H1 (cell line): ENCODE measurements at regions not wholly inside any gene's neighbourhood (a gene's known extent, or its start where the extent isn't known, plus 50 kb on each side); places are given as distances from the start of the nearest gene placed in this dataset.

ENCODE experiments used
- CTCF ChIA-PET: fragments of 300-600 bp; sonication (Branson Sonifier 250); formaldehyde crosslinking; loops from one replicate; lab custom pipeline; 2021; ENCODE audit not compliant: partially characterized antibody; lab: Charles Lee
- POLR2A ChIA-PET: fragments of 300-600 bp; sonication (Branson Sonifier 250); formaldehyde crosslinking; loops from one replicate; lab custom pipeline; 2021; ENCODE audit warnings: inconsistent platforms; ENCODE audit not compliant: partially characterized antibody; lab: Charles Lee
- DNase-seq, 2 experiments: peaks; one replicate each; pipeline versions ENCODE4 v3.0.0 to v3.0.0-alpha.2; 2010 to 2022; ENCODE audit warnings: low spot score in 2 of 2, low read depth in 1 of 2, mixed read lengths in 1 of 2
- FAIRE-seq: peaks from 2 replicates; lab custom pipeline; 2011; peaks lifted over from hg19 to GRCh38; lab: Jason Lieb, UNC
- H2AFZ ChIP-seq: 2 replicates; pipeline ENCODE4 v1.8.1; 2012; ENCODE audit warnings: low read length, inconsistent platforms
- H2AK5ac ChIP-seq: 2 replicates; pipeline ENCODE4 v1.6.1; 2013; ENCODE audit warnings: low read depth, low read length
- H2BK120ac ChIP-seq: replicated peaks from 2 replicates; pipeline ENCODE3; 2013; ENCODE audit warnings: low read depth, low read length, inconsistent platforms
- H2BK12ac ChIP-seq: 2 replicates; pipeline ENCODE4 v1.6.1; 2013; ENCODE audit warnings: low read depth, low read length
- H2BK15ac ChIP-seq: 2 replicates; pipeline ENCODE4 v1.6.1; 2013; ENCODE audit warnings: low read length
- H2BK20ac ChIP-seq: 2 replicates; pipeline ENCODE4 v1.6.1; 2013; ENCODE audit warnings: low read length
- H2BK5ac ChIP-seq: 2 replicates; pipeline ENCODE4 v1.6.1; 2013; ENCODE audit warnings: low read depth, low read length
- H3K14ac ChIP-seq: 2 replicates; pipeline ENCODE4 v1.6.1; 2013; ENCODE audit warnings: inconsistent platforms; ENCODE audit not compliant: insufficient read length
- H3K18ac ChIP-seq: 2 replicates; pipeline ENCODE4 v1.6.1; 2013; ENCODE audit warnings: low read length; ENCODE audit errors: extremely low read depth
- H3K23ac ChIP-seq: 2 replicates; pipeline ENCODE4 v1.6.1; 2013; ENCODE audit warnings: inconsistent platforms; ENCODE audit not compliant: insufficient read length
- H3K23me2 ChIP-seq: 2 replicates; pipeline ENCODE4 v1.6.1; 2013; ENCODE audit warnings: low read depth, low read length
- H3K27ac ChIP-seq: 2 replicates; pipeline ENCODE4 v1.6.1; 2011; ENCODE audit warnings: low read depth, low read length, inconsistent platforms
- H3K27me3 ChIP-seq, 4 experiments: replicated peaks in 1 of 4; 1 replicate in 1 of 4; 2 replicates in 3 of 4; pipeline versions ENCODE4 v1.6.1 to v1.8.1; 2011 to 2013; ENCODE audit warnings: low read length in 3 of 4, mild to moderate bottlenecking in 3 of 4, inconsistent platforms in 2 of 4, mixed read lengths in 2 of 4, moderate library complexity in 1 of 4; ENCODE audit not compliant: control insufficient read depth in 3 of 4, insufficient read depth in 3 of 4; ENCODE audit errors: extremely low read depth in 1 of 4
- H3K36me3 ChIP-seq, 4 experiments: 2 replicates each; pipeline versions ENCODE4 v1.6.1 to v1.8.1; 2011 to 2013; ENCODE audit warnings: mild to moderate bottlenecking in 4 of 4, low read length in 3 of 4, moderate library complexity in 2 of 4, control low read depth in 1 of 4, inconsistent platforms in 1 of 4; ENCODE audit not compliant: insufficient read depth in 4 of 4, control insufficient read depth in 2 of 4
- H3K4ac ChIP-seq: replicated peaks from 2 replicates; pipeline ENCODE3; 2013; ENCODE audit warnings: low read length, low read depth, mixed read lengths, inconsistent platforms; ENCODE audit not compliant: insufficient read length
- H3K4me1 ChIP-seq, 4 experiments: replicated peaks in 1 of 4; 1 replicate in 1 of 4; 2 replicates in 3 of 4; pipeline versions ENCODE4 v1.6.1 to v1.8.1; 2011 to 2013; ENCODE audit warnings: low read length in 3 of 4, inconsistent platforms in 2 of 4, mixed read lengths in 1 of 4; ENCODE audit not compliant: insufficient read depth in 4 of 4, control insufficient read depth in 3 of 4
- H3K4me2 ChIP-seq, 2 experiments: 2 replicates each; pipeline versions ENCODE4 v1.6.1 to v1.8.1; 2011 to 2013; ENCODE audit warnings: low read depth in 2 of 2, low read length in 2 of 2, control low read depth in 1 of 2, inconsistent platforms in 1 of 2, mild to moderate bottlenecking in 1 of 2; ENCODE audit not compliant: insufficient read depth in 1 of 2
- H3K4me3 ChIP-seq, 4 experiments: fragments of 200-600, 300-600 bp in 1 of 4; sonication (generic), shearing (Covaris generic), sonication (Bioruptor Twin) in 1 of 4; 2 replicates each; pipeline versions ENCODE4 v1.5.1 to v1.8.1; 2011 to 2016; ENCODE audit warnings: low read length in 4 of 4, low read depth in 3 of 4, control low read depth in 2 of 4, inconsistent platforms in 2 of 4, mild to moderate bottlenecking in 2 of 4, mixed read lengths in 1 of 4, moderate library complexity in 1 of 4; ENCODE audit not compliant: insufficient read depth in 2 of 4; ENCODE audit errors: extremely low read depth in 1 of 4
- H3K56ac ChIP-seq: replicated peaks from 2 replicates; pipeline ENCODE3; 2013; ENCODE audit warnings: low read depth, mild to moderate bottlenecking, mixed read lengths, low read length, inconsistent platforms; ENCODE audit not compliant: insufficient read length
- H3K79me1 ChIP-seq: 2 replicates; pipeline ENCODE4 v1.6.1; 2013; ENCODE audit warnings: low read depth, low read length, control low read depth
- H3K79me2 ChIP-seq, 2 experiments: 2 replicates each; pipeline versions ENCODE4 v1.6.1 to v1.8.1; 2012 to 2013; ENCODE audit warnings: low read length in 2 of 2, mild to moderate bottlenecking in 2 of 2, inconsistent platforms in 1 of 2; ENCODE audit not compliant: insufficient read depth in 2 of 2, control insufficient read depth in 1 of 2
- H3K9ac ChIP-seq, 4 experiments: replicated peaks in 1 of 4; 1 replicate in 1 of 4; 2 replicates in 3 of 4; pipeline versions ENCODE4 v1.6.1 to v1.8.1; 2011 to 2013; ENCODE audit warnings: low read depth in 3 of 4, low read length in 3 of 4, control low read depth in 2 of 4, mild to moderate bottlenecking in 2 of 4, moderate library complexity in 2 of 4, inconsistent platforms in 1 of 4; ENCODE audit errors: extremely low read depth in 1 of 4
- H3K9me3 ChIP-seq, 2 experiments: 2 replicates each; pipeline versions ENCODE4 v1.6.1 to v1.8.1; 2012 to 2013; ENCODE audit warnings: mild to moderate bottlenecking in 2 of 2, moderate library complexity in 2 of 2, control low read depth in 1 of 2, inconsistent platforms in 1 of 2, low read depth in 1 of 2, low read length in 1 of 2, mixed read lengths in 1 of 2; ENCODE audit not compliant: insufficient read depth in 2 of 2
- H4K20me1 ChIP-seq, 2 experiments: replicated peaks in 1 of 2; 2 replicates each; pipeline versions ENCODE3 to v1.8.1; 2011 to 2013; ENCODE audit warnings: inconsistent platforms in 2 of 2, low read length in 2 of 2, mild to moderate bottlenecking in 1 of 2; ENCODE audit not compliant: insufficient read depth in 2 of 2, control insufficient read depth in 1 of 2
- H4K5ac ChIP-seq: 2 replicates; pipeline ENCODE4 v1.6.1; 2013; ENCODE audit warnings: low read length, low read depth, mixed read lengths, inconsistent platforms; ENCODE audit not compliant: insufficient read length
- H4K8ac ChIP-seq: 2 replicates; pipeline ENCODE4 v1.8.0; 2013; ENCODE audit warnings: mild to moderate bottlenecking, moderate library complexity, low read length, inconsistent platforms; ENCODE audit not compliant: insufficient read depth; ENCODE audit errors: extremely low read depth
- H4K91ac ChIP-seq: replicated peaks from 2 replicates; pipeline ENCODE3; 2013; ENCODE audit warnings: low read length, mixed read lengths, inconsistent platforms; ENCODE audit not compliant: insufficient read length
- CHD2 ChIP-seq: IDR thresholded peaks from 2 replicates; pipeline ENCODE4 v1.6.1; 2012; ENCODE audit warnings: low read length, improper control_type of control experiment
- CREB1 ChIP-seq: IDR thresholded peaks from 2 replicates; pipeline ENCODE4 v1.6.1; 2012; ENCODE audit warnings: inconsistent platforms
- GTF2F1 ChIP-seq: IDR thresholded peaks from 2 replicates; pipeline ENCODE4 v1.6.1; 2012; ENCODE audit warnings: low read depth, low read length, improper control_type of control experiment, borderline replicate concordance
- POU5F1 ChIP-seq: IDR thresholded peaks from 2 replicates; pipeline ENCODE4 v1.6.1; 2011; ENCODE audit warnings: low read depth, mild to moderate bottlenecking, low read length, moderate library complexity
- RAD21 ChIP-seq, 2 experiments: IDR thresholded peaks in 1 of 2; conservative IDR thresholded peaks in 1 of 2; 2 replicates each; pipeline ENCODE4 v1.6.1; 2011; ENCODE audit warnings: low read depth in 2 of 2, low read length in 2 of 2, improper control_type of control experiment in 1 of 2, inconsistent platforms in 1 of 2, mild to moderate bottlenecking in 1 of 2, moderate library complexity in 1 of 2
- SAP30 ChIP-seq: fragments of 300-600 bp; sonication (generic); IDR thresholded peaks from 2 replicates; pipeline ENCODE4 v1.7.1; 2012; ENCODE audit warnings: low read length, moderate library complexity, mild to moderate bottlenecking, inconsistent platforms; ENCODE audit not compliant: insufficient read depth, insufficient replicate concordance
- SP4 ChIP-seq: IDR thresholded peaks from 2 replicates; pipeline ENCODE4 v1.6.1; 2012; ENCODE audit warnings: low read length, inconsistent platforms
- YY1 ChIP-seq: IDR thresholded peaks from 2 replicates; pipeline ENCODE4 v1.6.1; 2011; ENCODE audit warnings: low read depth, mild to moderate bottlenecking, low read length
- WGBS, 2 experiments: shearing (Covaris generic) in 1 of 2; methylation state at CpG; one replicate each; pipeline versions ENCODE4 v1.1.6 to v1.1.7; 2013 to 2015; ENCODE audit warnings: low lambda C conversion rate in 2 of 2, mixed read lengths in 2 of 2, inconsistent platforms in 1 of 2, low coverage in 1 of 2, missing lambda C conversion rate in 1 of 2; ENCODE audit not compliant: insufficient replicate concordance in 2 of 2, insufficient coverage in 1 of 2, insufficient read length in 1 of 2; ENCODE audit errors: extremely low coverage in 1 of 2, missing lambda C conversion rate in 1 of 2; 5-methylcytosine and 5-hydroxymethylcytosine counted together
- TF ChIP-seq, protein P1 (sequence below), 3 experiments: IDR thresholded peaks; 1 replicate in 2 of 3; 2 replicates in 1 of 3; pipeline versions ENCODE4 v1.5.1 to v1.6.1; 2011; ENCODE audit warnings: low read length in 3 of 3, mild to moderate bottlenecking in 3 of 3, inconsistent platforms in 2 of 3, low read depth in 1 of 3, moderate library complexity in 1 of 3; ENCODE audit not compliant: insufficient read depth in 1 of 3; ENCODE audit errors: control extremely low read depth in 1 of 3

DNA sequence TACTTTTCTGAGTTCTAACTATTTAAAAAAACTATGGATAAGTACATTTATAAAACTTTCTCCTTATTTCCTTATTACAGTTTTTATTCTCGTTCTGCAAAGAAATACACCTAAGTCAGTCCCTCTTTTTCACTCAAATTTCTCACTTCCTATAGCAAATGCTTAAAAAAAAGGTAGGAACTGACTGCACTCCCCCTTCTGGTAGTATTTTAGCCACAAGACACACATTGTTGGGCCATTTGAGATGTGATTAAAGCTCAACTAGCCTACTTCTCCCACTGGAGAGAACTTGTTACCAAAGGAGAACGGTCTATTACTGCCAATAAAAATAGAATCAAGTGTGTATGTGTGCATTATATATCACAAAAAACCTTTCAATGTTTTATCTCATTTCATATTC lies 521.9 kb upstream of the PRMT6 start:
- Histone ChIP-seq H3K23me2 (no peaks in the 10 kb centered on the region), H4K5ac (no peak overlapping the region), H2BK5ac (no peak overlapping the region), H3K23ac (no peak overlapping the region), H3K14ac (no peak overlapping the region), H3K9ac (no peak overlapping the region), H2AFZ (no peak overlapping the region), H4K20me1 (no peaks in the 10 kb centered on the region), H3K79me2 (no peaks in the 10 kb centered on the region), H2BK12ac (no peak overlapping the region), H3K36me3 (0 out of 8 replicates have a peak, but pooled peaks cover 0 to 4% (median 0%) of the 10 kb centered on the region in 4 experiments), H2BK20ac (no peak overlapping the region), H2BK120ac (no peak overlapping the region), H3K4me3 (no peak overlapping the region), H2BK15ac (no peak overlapping the region), H3K27ac (no peak overlapping the region), H3K27me3 (no peaks in the 10 kb centered on the region), H3K18ac (no peak overlapping the region), H3K4ac (no peak overlapping the region), H3K4me1 (no peaks in the 10 kb centered on the region; a peak in 1 of 7 replicates), H3K9me3 (peaks cover 5 to 6% of the 10 kb centered on the region in 2 experiments; a peak in 3 of 4 replicates), H4K91ac (no peak overlapping the region), H3K56ac (no peak overlapping the region), H2AK5ac (no peak overlapping the region), H4K8ac (no peak overlapping the region), H3K79me1 (no peaks in the 10 kb centered on the region), H3K4me2 (no peak overlapping the region)
- ChIA-PET CTCF (interaction anchor here (0.6 to 1.9 kb wide), 14 partner anchors 8 to 610 kb away, joined by 3 to 6 read pairs (median 3); no protein-coding TSS in a partner anchor), POLR2A (interaction anchor here (0.6 kb wide), 1 partner anchor 607 kb away, joined by 3 read pairs; no protein-coding TSS in a partner anchor)
- no peak for FAIRE-seq
- no peak for DNase-seq
- TF ChIP-seq RAD21 (IDR thresholded peaks at IDR 0.05 in 1 of 2, conservative IDR thresholded peaks at IDR 0.05 in 1 of 2; ENCODE audit: low read depth in 2 of 2, low read length in 2 of 2) (peak; percentile 35 to 42), SP4 (no peak), GTF2F1 (no peak), SAP30 (no peak), CHD2 (no peak), CREB1 (no peak), YY1 (no peak), POU5F1 (no peak)
- TF ChIP-seq, protein P1, sequence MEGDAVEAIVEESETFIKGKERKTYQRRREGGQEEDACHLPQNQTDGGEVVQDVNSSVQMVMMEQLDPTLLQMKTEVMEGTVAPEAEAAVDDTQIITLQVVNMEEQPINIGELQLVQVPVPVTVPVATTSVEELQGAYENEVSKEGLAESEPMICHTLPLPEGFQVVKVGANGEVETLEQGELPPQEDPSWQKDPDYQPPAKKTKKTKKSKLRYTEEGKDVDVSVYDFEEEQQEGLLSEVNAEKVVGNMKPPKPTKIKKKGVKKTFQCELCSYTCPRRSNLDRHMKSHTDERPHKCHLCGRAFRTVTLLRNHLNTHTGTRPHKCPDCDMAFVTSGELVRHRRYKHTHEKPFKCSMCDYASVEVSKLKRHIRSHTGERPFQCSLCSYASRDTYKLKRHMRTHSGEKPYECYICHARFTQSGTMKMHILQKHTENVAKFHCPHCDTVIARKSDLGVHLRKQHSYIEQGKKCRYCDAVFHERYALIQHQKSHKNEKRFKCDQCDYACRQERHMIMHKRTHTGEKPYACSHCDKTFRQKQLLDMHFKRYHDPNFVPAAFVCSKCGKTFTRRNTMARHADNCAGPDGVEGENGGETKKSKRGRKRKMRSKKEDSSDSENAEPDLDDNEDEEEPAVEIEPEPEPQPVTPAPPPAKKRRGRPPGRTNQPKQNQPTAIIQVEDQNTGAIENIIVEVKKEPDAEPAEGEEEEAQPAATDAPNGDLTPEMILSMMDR (IDR thresholded peaks at IDR 0.05; ENCODE audit: control extremely low read depth in 1 of 3, insufficient read depth in 1 of 3, low read depth in 1 of 3, low read length in 3 of 3) = peak in 1 of 3 experiments; percentile 37; a peak in 2 of 4 replicates
- WGBS, 2 experiments = 77 to 100% methylated on average over 1 to 2 of the region's 2 CpGs
